Neural progenitor cell (in vitro differentiated cells): ENCODE measurements at regions not wholly inside any gene's neighbourhood (a gene's known extent, or its start where the extent isn't known, plus 50 kb on each side); places are given as distances from the start of the nearest gene placed in this dataset.

Source experiments
- EZH2 ChIP-seq: fragments of 200-600 bp; sonication (generic); IDR thresholded peaks from 2 replicates; pipeline ENCODE4 v1.6.1; 2017; ENCODE audit warnings: antibody characterized with exemption, mild to moderate bottlenecking, moderate library complexity
- EZH2phosphoT487 ChIP-seq: fragments of 200-600 bp; sonication (generic); IDR thresholded peaks from 2 replicates; pipeline ENCODE4 v1.6.1; 2017; ENCODE audit warnings: antibody characterized with exemption
- TF ChIP-seq, protein P1 (sequence below): fragments of 200-600 bp; sonication (generic); IDR thresholded peaks from 2 replicates; pipeline ENCODE4 v1.5.1; 2017; ENCODE audit warnings: antibody characterized with exemption, mild to moderate bottlenecking

DNA sequence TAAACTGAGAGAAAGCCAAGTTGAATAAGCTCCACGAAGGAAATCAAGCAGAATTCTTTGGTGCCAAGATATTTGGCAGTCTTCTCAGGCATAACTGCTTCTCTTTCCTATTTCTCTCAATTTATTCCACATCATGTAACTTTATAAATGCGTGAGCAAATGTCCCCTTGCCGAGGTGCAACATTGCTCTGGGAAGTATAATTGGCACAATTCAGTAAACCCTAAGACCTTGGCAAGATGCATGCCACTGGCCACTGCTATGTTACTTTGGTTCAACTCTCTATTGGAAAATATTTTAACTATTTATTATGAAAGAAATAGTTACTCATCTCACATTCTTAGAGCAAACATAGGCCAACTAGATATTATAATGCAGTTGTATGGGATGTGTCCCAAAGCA is 170.2 kb downstream of the SUCNR1 start:
- TF ChIP-seq, protein P1, sequence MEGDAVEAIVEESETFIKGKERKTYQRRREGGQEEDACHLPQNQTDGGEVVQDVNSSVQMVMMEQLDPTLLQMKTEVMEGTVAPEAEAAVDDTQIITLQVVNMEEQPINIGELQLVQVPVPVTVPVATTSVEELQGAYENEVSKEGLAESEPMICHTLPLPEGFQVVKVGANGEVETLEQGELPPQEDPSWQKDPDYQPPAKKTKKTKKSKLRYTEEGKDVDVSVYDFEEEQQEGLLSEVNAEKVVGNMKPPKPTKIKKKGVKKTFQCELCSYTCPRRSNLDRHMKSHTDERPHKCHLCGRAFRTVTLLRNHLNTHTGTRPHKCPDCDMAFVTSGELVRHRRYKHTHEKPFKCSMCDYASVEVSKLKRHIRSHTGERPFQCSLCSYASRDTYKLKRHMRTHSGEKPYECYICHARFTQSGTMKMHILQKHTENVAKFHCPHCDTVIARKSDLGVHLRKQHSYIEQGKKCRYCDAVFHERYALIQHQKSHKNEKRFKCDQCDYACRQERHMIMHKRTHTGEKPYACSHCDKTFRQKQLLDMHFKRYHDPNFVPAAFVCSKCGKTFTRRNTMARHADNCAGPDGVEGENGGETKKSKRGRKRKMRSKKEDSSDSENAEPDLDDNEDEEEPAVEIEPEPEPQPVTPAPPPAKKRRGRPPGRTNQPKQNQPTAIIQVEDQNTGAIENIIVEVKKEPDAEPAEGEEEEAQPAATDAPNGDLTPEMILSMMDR = no peak
- no peak for TF ChIP-seq EZH2phosphoT487
- TF ChIP-seq EZH2 = no peak
